LoVo (cell line): ENCODE measurements at regions not wholly inside any gene's neighbourhood (a gene's known extent, or its start where the extent isn't known, plus 50 kb on each side); places are given as distances from the start of the nearest gene placed in this dataset.
A peak's percentile ranks its signal among the peaks of the same experiment; 100 is the strongest.
"Not testable (repeated sequence)": the region's sequence is repeated elsewhere in the genome, so short reads cannot be mapped to it uniquely, and the experiment has no call there.

ENCODE experiments used
- DNase-seq: peaks from one replicate; pipeline ENCODE4 v3.0.0-alpha.2; 2016; ENCODE audit warnings: low spot score

GRCh38 chr16:60142619-60143347, 1408.7 kb upstream of the GOT2 start:
- no peak for DNase-seq

DNA sequence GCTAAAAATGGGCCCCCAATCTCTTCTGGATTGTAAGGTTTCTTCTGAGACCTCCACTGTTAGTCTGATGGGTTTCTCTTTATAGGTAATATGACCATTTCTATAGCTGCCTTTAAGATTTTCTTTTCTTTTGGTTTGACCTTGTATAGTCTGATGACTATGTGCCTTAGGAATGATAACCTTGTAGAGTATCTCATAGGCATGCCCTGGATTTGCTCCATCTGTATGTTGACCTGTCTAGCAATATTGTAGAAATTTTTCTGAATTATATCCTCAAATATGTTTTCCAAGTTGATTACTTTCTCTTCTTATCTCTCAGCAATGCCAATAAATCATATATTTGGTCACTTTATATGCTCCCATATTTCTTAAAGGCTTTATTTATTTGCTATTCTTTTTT, 1403.8 kb upstream of the GOT2 start:
- no peak for DNase-seq

DNA sequence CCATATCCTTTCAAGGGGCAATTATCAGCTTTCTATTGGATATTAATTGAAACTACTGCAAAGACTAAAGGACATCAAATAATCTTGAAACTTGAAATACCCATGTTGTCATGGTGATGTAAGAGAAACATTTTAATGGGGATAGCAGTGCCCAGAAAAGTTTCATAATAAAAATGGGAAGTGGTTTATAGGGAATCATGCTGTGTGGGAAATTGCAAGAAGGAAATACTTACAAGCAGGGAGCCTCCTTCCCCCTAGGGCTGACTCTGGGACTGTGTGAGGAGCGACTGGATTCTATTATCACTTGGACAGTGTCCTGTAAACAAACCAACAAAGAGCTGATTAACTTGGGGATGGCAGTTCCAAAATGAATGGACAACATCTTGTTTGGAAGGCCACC, 1393.1 kb upstream of the GOT2 start:
- DNase-seq: no peak

DNA sequence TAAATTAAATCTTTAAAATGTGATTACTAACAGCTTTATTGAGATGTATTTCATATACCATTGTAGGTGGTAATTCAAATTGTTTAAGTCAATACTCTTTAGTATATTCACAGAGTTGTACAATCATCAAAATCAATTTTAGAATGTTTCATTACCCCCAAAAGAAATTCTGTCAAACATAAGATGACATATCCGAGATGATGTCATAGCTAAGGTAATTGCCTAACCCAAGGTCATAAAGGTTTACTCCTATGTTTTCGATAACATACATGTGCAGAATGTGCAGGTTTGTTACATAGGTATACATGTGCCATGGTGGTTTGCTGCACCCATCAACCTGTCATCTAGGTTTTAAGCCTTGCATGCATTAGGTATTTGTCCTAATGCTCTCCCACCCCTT, 1392.0 kb upstream of the GOT2 start:
- not testable (repeated sequence) for DNase-seq

GRCh38 chr16:60123392-60124023, 1389.4 kb upstream of the GOT2 start:
- DNase-seq: no peak

DNA sequence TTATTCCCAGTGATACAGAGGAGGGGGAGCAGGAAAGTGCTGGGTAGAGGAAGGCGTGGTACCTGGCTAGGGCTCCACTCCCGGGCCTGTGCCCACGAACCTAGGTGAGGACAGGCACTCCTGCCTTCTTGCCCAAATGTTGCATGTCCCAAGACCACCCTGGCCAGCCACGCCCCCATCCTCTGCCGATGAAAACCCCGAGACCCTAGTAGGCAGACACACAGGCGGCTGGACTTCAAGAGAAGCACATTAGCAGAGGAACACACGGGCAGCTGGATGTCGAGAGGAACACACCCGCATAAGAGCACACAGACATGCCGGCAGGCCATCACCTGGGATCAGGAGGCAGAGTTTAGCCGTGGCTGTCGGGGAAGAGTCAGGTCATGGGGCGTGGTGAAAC, 1386.5 kb upstream of the GOT2 start:
- DNase-seq: no peak

- DNase-seq: no peak
Observed at GRCh38 chr16:60110531-60110930, 1376.4 kb upstream of the GOT2 start.

GRCh38 chr16:60107871-60108270, 1373.8 kb upstream of the GOT2 start:
- DNase-seq: no peak

GRCh38 chr16:60107437-60107836, 1373.3 kb upstream of the GOT2 start:
- DNase-seq: no peak

DNA sequence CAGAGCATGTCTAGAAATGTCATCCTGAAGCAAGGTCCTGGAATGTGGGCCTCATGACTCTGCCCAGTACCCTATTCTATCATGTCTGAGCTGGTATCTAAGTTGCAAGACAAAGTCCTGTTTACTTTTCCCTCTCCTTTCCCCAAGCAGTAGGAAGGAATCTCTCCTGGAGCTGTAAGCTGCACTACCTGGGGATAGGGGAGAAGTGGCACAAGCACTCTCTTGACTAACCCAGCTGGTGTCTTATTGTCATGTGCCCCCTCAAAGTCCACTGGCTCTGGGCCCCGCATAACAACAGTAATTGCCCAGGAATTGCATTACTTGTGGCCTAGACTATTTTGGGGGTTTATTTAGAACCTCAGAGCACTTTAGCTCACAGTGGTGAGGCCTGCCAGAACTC, 1366.3 kb upstream of the GOT2 start:
- no peak for DNase-seq

GRCh38 chr16:60091529-60091928, 1357.4 kb upstream of the GOT2 start:
- DNase-seq: no peak

- DNase-seq: no peak
Observed at GRCh38 chr16:60091071-60091470, 1357.0 kb upstream of the GOT2 start.

DNA sequence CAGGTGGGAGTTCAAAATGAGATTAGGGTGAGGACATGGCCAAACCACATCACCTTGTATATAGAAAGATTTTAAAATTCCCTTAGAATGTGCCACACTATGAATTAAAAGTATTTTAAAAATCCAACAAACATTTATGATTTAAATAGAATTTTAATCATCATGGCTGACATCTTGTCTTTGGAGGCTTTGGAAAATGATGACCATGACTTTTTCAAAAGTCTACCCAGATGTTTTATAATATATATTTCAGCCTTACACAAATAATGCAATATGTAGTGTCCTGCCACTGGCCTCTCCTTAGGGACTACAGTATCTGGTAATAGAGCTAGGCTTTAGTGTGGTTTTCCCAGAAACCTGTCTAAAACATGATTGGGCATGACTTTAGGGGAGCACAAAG, 1353.4 kb upstream of the GOT2 start:
- no peak for DNase-seq

GRCh38 chr16:60078819-60079218, 1344.7 kb upstream of the GOT2 start:
- not testable (repeated sequence) for DNase-seq

DNA sequence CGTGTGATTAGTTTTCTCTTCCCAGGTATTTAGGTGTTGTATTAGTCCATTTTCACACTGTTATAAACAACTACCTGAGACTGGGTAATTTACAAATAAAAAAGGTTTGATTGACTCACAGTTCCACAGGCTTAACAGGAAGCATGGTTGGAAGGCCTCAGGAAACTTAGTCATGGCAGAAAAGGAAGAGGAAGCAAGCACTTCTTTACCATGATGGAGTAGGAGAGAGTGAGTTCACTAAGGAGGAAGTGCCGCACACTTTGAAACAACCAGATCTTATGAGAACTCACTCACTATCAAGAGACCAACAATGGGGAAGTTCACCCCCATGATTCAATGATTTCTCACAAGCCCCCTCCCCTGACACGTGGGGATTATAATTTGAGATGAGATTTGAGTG, 1343.7 kb upstream of the GOT2 start:
- no peak for DNase-seq

- no peak for DNase-seq
Observed at GRCh38 chr16:60074378-60074777, 1340.3 kb upstream of the GOT2 start.

DNA sequence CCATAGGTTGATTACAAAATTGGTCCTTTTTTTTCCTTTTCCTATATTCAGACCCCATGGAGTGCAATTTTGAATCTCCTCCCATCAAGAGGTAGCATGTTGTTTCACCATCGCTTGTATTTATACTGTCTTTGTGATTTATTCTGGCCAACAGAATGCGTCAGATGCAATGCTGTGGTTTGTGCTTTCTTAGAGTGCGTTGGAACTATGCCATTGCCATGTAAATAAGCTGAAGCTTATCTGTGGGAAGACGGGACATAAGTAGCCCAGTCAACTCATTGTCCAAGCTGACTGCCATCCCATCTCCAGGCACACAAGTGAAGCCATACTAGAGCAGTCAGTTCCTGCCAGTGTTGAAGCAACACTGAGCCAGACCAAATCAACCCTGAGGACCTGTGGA, 1339.3 kb upstream of the GOT2 start:
- no peak for DNase-seq

GRCh38 chr16:60064026-60064425, 1329.9 kb upstream of the GOT2 start:
- DNase-seq: no peak

DNA sequence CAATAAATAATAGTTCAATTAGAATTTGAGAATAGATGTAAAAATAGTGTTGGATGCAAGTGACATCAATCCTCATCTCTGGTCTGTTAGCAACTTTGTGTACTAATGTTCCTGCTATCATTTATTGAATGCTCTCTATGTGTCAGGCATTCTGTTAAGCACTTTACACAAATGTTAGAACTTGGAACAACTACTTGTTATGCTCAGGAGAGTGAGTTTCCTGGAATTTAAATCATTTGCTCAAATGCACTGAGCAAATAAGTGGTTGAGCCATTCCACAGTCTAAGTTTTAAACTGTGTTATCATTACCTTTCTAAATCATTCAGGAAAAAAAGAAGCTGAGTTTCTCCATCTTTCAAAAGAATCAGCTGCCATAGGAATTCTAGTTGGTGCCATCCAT, 1327.3 kb upstream of the GOT2 start:
- no peak for DNase-seq

DNA sequence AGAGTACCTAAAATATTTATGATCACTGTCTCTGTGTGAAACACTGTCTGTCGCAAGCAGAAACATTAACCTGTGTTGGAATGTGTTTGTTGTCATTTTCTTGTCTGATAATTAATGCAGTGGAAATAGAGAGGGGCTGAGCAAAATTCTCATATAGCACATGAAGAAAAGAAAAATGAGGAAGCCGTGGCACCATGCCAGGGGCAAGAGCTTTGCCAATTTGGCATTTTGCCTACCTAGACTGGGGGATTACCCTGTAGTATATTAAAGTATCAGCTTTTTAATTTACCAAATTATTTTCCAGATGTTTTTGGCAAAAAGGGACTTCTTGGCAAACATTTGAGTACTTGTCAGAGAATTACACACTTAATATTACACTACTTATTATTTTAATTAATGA, 1326.6 kb upstream of the GOT2 start:
- DNase-seq: no peak

DNA sequence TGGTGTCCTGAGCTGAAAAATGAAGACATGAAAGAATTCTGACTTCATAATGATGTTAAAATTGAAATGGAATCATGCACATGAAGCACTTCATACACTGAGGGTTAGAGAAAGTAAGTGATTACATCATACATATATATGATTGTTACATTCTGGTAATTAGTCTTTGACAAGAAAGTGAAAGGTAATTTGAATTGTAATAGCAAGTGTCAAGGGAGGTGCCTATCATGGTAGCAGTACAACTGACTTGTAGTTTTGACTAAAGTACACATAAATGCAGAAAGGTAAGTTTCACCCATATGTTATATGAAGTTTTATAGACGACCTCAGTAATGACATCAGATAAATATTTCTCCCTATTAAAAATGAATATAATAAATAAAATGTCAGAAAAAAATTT, 1325.0 kb upstream of the GOT2 start:
- no peak for DNase-seq

- peak; percentile 30 for DNase-seq
Observed at GRCh38 chr16:60041671-60042070, 1307.6 kb upstream of the GOT2 start.

DNA sequence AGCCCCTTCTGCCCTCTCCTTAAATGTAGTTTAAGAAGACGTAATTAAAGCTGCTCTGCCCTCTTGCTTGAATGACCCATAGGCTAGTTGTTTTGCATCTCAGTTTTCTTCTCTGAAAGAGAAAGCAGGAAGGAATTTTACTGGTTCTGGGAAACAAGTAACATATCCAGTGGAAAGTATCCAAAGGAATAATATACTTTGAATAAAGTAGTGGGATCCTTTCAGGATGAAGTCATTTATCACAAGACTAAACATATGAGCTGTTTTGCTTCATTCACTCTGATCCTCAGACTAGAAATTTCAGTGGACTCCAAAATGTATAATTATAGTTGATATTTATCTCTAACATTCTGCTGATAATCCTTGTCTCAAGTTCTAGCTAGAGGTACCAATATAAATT, 1297.6 kb upstream of the GOT2 start:
- no peak for DNase-seq

DNA sequence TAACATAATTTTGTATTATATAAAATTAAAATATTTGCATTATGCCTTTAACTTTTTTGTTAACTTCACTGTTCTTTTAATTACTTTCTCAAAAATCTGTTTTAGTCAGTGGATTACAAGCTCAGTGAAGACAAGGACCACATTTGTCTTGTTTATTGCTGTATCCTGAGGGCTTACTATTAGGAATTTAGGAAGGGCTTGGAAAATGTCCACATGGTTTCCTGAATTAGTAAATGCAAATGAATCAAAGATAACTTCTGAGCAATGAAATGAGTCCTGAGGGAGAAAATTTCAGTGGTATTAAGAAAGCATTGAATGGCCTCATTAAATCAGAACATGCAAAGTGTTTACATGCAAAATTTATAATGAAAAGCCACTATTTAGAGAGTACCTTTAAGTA, 1293.2 kb upstream of the GOT2 start:
- no peak for DNase-seq
